HG03558 (cell line): ENCODE measurements at regions not wholly inside any gene's neighbourhood (a gene's known extent, or its start where the extent isn't known, plus 50 kb on each side); places are given as distances from the start of the nearest gene placed in this dataset.
"Not testable (repeated sequence)": the region's sequence is repeated elsewhere in the genome, so short reads cannot be mapped to it uniquely, and the experiment has no call there.

Experiments used
- ATAC-seq: cut with Tn5 transposase; IDR thresholded peaks from one replicate; pipeline ENCODE4 v1.9.1; 2021; ENCODE audit warnings: moderate number of reproducible peaks; ENCODE audit not compliant: unreplicated experiment; ENCODE audit errors: extremely low read depth

- no peak for ATAC-seq
Measured at GRCh38 chr7:81031243-81031642, 112.4 kb upstream of the SEMA3C start.

- no peak for ATAC-seq
Measured at GRCh38 chr7:81030472-81030871, 111.6 kb upstream of the SEMA3C start.

- no peak for ATAC-seq
Measured at GRCh38 chr7:81029511-81029910, 110.7 kb upstream of the SEMA3C start.

- ATAC-seq, result no peak
Measured at GRCh38 chr7:81025360-81025759, 106.5 kb upstream of the SEMA3C start.

- no peak for ATAC-seq
Measured at GRCh38 chr7:81014908-81015307, 96.1 kb upstream of the SEMA3C start.

- ATAC-seq, result no peak
Measured at GRCh38 chr7:81014266-81014665, 95.4 kb upstream of the SEMA3C start.

- ATAC-seq, result no peak
Measured at GRCh38 chr7:81013083-81013817, 94.4 kb upstream of the SEMA3C start.

GRCh38 chr7:81008901-81009300 lies 90.0 kb upstream of the SEMA3C start:
- no peak for ATAC-seq

- no peak for ATAC-seq
Measured at GRCh38 chr7:81007051-81007450, 88.2 kb upstream of the SEMA3C start.

GRCh38 chr7:81005254-81005653 lies 86.4 kb upstream of the SEMA3C start:
- no peak for ATAC-seq

GRCh38 chr7:81004098-81004497 lies 85.2 kb upstream of the SEMA3C start:
- ATAC-seq, result no peak

- no peak for ATAC-seq
Measured at GRCh38 chr7:81003326-81003725, 84.5 kb upstream of the SEMA3C start.

- no peak for ATAC-seq
Measured at GRCh38 chr7:81002421-81002820, 83.6 kb upstream of the SEMA3C start.

GRCh38 chr7:80999771-81000170 lies 80.9 kb upstream of the SEMA3C start:
- no peak for ATAC-seq

- no peak for ATAC-seq
Measured at GRCh38 chr7:80999100-80999499, 80.2 kb upstream of the SEMA3C start.

- ATAC-seq, result no peak
Measured at GRCh38 chr7:80997841-80998240, 79.0 kb upstream of the SEMA3C start.

- not testable (repeated sequence) for ATAC-seq
Measured at GRCh38 chr7:80996236-80996635, 77.4 kb upstream of the SEMA3C start.

GRCh38 chr7:80991654-80992053 lies 72.8 kb upstream of the SEMA3C start:
- no peak for ATAC-seq

GRCh38 chr7:80984619-80985018 lies 65.8 kb upstream of the SEMA3C start:
- ATAC-seq, result no peak

- no peak for ATAC-seq
Measured at GRCh38 chr7:80981405-80981804, 62.6 kb upstream of the SEMA3C start.

GRCh38 chr7:80977751-80978150 lies 58.9 kb upstream of the SEMA3C start:
- no peak for ATAC-seq
